ENCODE measurements at regions not wholly inside any gene's neighbourhood (a gene's known extent, or its start where the extent isn't known, plus 50 kb on each side); places are given as distances from the start of the nearest gene placed in this dataset.

GRCh38 chr12:100741084-100741711 lies 53.4 kb upstream of the ANO4 start:
- DNase-seq = no peak

GRCh38 chr12:100743060-100743459 lies 51.5 kb upstream of the ANO4 start:
- no peak for DNase-seq
